ENCODE measurements at regions not wholly inside any gene's neighbourhood (a gene's known extent, or its start where the extent isn't known, plus 50 kb on each side); places are given as distances from the start of the nearest gene placed in this dataset.

DNA sequence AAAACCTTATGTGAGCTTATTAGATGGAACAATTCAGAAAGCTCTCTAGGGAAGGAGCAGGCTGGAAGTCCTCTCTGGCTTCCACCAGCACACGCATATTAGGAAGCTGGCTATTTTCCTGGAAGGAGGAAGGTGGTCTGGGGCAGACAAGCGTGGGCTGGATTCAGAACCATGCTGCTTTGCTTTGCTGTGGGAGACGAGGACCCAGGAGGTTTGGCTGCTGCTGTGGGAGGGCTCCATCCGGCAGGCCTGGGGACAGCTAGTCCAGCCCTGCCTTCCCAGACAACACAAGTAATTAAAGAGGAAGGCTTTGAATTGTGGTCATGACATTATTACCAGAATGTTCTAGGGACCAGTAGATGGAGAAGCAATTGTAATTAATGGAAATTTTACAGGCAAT is 238.8 kb upstream of the MYT1L start:
- TF ChIP-seq CTCF (IDR thresholded peaks at IDR 0.05; ENCODE audit: low read depth, low read length) (no peak), EZH2phosphoT487 (IDR thresholded peaks at IDR 0.05; ENCODE audit: low read depth) (no peak)
